SJSA1 (cell line): ENCODE measurements at regions not wholly inside any gene's neighbourhood (a gene's known extent, or its start where the extent isn't known, plus 50 kb on each side); places are given as distances from the start of the nearest gene placed in this dataset.

Source experiments
- DNase-seq, 2 experiments: peaks; one replicate each; pipeline ENCODE4 v3.0.0-alpha.2; 2015 to 2020; ENCODE audit warnings: low spot score in 2 of 2, low read depth in 1 of 2
- H3K27ac ChIP-seq: fragments of 250-450 bp; sonication (Bioruptor Pico); 2 replicates; pipeline ENCODE4 v1.5.1; 2020; ENCODE audit warnings: mild to moderate bottlenecking, moderate library complexity
- H3K27me3 ChIP-seq: fragments of 250-450 bp; sonication (Bioruptor Pico); replicated peaks from 2 replicates; pipeline ENCODE4 v1.5.1; 2020; ENCODE audit warnings: mild to moderate bottlenecking, moderate library complexity
- H3K36me3 ChIP-seq: fragments of 250-450 bp; sonication (Bioruptor Pico); 2 replicates; pipeline ENCODE4 v1.5.1; 2020; ENCODE audit warnings: mild to moderate bottlenecking
- H3K4me1 ChIP-seq: fragments of 250-450 bp; sonication (Bioruptor Pico); replicated peaks from 2 replicates; pipeline ENCODE4 v1.6.1; 2021; ENCODE audit warnings: mild to moderate bottlenecking
- H3K4me3 ChIP-seq: fragments of 250-450 bp; sonication (Bioruptor Pico); 2 replicates; pipeline ENCODE4 v1.5.1; 2020; ENCODE audit warnings: mild to moderate bottlenecking
- H3K9me3 ChIP-seq: fragments of 250-450 bp; sonication (Bioruptor Pico); replicated peaks from 2 replicates; pipeline ENCODE4 v1.5.1; 2020; ENCODE audit warnings: mild to moderate bottlenecking

DNA sequence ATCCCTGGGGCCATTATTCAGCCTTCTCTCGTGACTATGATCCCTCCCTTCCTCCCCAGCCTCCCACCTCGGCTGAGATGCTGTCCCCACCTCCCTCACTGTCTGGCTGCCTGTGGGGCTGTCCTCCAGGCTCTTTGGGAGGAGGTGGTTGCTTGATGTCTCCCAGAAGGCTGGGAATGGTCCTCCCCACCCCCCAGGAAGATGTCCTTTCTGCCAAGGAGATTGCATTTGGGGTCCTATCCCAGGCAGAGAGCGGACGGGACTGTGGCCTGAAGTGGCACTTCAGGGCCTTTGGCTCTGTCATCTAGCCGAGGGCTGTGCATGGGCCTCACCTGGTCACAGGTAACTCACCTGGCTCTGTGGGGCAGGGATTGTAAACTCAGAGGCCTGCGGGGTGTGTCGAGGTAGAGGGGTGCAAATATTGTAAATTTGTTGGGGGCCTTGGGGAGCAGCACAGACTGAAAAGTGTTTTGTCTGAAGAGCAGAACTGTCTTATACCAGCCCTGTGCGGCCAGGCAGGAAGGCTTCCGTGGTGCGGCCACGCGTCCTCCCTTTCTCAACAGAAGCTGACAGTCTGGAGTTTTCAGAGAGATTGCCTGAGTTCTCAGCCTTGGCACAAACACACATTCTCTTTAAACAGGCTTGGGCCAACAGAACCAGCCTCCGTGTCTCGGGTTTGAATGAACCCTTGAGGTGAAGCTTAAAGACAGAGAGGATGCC, 177.9 kb downstream of the SEC14L1 start:
- DNase-seq = no peak
- H3K4me1 ChIP-seq = peaks cover 55% of the 10 kb centered on the region

GRCh38 chr17:77319211-77320043, 178.7 kb downstream of the SEC14L1 start:
- Histone ChIP-seq H3K27me3 (no peaks in the 10 kb centered on the region), H3K4me3 (peak overlapping the region; percentile 49), H3K4me1 (peaks cover 60% of the 10 kb centered on the region), H3K36me3 (peaks cover 23% of the 10 kb centered on the region), H3K27ac (peak overlapping the region; percentile 92), H3K9me3 (no peaks in the 10 kb centered on the region)
- DNase-seq = peak; percentile 93 to 97

More for the DNA sequence above, 177.9 kb downstream of the SEC14L1 start:
- Histone ChIP-seq H3K36me3 (peaks cover 19% of the 10 kb centered on the region), H3K27ac (peak overlapping the region; percentile 92), H3K27me3 (no peaks in the 10 kb centered on the region), H3K9me3 (no peaks in the 10 kb centered on the region), H3K4me3 (peak overlapping the region; percentile 49)

DNA sequence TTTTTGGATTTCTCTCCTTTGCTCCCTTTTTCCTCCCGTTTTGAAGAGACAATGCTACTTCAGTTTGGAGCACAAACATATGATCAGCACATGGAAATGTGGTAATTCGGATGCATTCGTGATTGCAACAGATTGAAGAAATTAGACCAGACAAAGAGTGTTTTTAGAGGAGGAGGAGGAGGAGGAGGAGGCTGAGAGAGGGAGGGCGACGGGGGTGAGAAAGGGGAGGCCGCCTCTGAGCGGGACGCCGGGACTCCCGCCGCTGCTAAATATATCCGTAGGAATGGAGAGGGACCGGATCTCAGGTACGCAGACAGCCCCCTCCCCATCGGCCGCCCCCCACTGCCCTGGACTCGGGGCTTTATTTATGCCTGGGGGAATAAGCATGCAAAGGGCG, 179.3 kb downstream of the SEC14L1 start:
- peak overlapping the region; percentile 49 for H3K4me3 ChIP-seq
- peak overlapping the region; percentile 92 for H3K27ac ChIP-seq
- no peak for DNase-seq
- H3K27me3 ChIP-seq = no peaks in the 10 kb centered on the region
- peaks cover 66% of the 10 kb centered on the region for H3K4me1 ChIP-seq
- no peaks in the 10 kb centered on the region for H3K9me3 ChIP-seq
- H3K36me3 ChIP-seq = peaks cover 24% of the 10 kb centered on the region

DNA sequence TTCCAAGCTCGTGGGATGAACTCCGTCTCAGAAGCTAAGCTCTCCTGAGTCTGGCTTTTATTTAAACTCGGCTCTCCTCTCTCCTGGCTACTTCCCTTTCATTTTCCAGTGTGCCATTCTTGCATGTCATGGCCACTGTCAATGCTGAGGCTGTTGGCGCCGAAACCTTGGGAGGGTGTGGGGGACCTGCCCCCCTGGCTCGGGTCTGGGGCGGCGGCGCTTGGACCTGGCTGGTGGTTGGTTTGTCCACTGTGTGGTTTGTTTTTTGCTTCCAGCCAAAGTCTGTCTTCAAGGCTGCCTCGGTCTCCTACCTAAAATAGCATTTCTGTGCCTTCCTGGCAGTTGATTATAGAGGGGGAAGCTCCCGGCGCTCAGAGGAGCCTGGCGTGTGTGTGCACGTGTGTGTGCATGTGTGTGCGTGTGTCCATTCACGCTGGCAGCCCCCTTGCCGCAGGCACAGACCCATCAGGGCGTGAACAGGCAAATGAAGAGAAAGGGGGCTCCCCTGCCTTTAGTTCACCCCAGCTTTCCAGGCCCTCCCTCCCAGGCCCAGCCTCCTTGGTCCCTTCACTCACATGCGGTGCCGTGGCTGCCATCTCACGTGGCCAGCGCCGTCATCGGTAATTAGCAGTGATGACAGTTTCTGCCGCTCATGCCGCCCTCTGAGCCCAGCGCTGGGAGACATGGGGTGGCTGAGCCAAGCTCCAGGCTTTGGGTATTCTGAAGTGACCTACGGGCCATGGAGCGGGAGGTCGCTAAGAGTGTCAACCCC, 179.9 kb downstream of the SEC14L1 start:
- no peaks in the 10 kb centered on the region for H3K9me3 ChIP-seq
- H3K27ac ChIP-seq = peak overlapping the region; percentile 92
- H3K4me1 ChIP-seq = peaks cover 68% of the 10 kb centered on the region
- H3K27me3 ChIP-seq = no peaks in the 10 kb centered on the region
- H3K4me3 ChIP-seq = peak overlapping the region; percentile 49
- peak; percentile 78 to 86 for DNase-seq
- peaks cover 27% of the 10 kb centered on the region for H3K36me3 ChIP-seq

DNA sequence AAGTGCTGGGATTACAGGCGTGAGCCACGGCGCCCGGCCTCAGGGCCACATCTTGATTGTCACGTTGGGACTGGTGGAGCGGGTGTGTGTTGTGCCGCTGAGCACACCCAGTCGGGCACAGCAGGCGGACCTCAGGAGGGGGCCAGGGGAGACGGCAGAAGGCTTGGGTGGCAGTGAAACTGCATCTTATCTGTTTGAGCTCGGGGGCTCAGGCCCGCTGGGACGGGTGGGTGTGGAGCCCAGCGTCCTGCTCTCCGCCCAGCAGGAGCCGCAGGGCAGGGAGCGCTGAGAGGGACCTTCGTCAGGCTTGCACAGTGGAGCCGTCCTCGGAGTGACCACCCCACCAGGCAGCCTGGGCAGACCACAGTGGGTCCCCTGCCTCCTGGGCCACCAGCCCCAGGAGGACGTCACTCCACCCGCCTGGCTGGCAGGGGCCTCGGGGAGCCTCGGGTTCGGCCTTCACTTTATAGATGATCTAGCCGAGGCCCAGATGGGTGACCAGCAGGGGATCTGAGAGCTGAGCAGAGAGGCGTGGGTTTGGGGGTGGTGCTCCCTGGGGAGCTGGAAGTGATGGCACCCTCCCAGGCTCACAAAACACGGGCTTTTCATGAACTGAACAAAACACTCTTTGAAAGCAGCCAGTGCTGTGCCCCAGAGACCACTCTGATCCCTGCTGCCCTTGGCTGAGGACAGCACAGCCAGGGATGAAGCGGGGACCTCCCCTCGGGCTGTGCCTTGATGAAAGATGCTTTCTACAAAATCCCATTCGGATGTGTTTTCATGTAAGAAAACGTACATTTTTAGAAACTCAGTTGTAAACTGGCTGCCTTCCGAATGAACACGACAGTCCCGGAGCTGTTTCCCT, 181.1 kb downstream of the SEC14L1 start:
- DNase-seq = peak; percentile 51 to 56
- peak overlapping the region; percentile 92 for H3K27ac ChIP-seq
- no peaks in the 10 kb centered on the region for H3K27me3 ChIP-seq
- peaks cover 39% of the 10 kb centered on the region for H3K36me3 ChIP-seq
- peaks cover 71% of the 10 kb centered on the region for H3K4me1 ChIP-seq
- no peaks in the 10 kb centered on the region for H3K9me3 ChIP-seq
- peak overlapping the region; percentile 49 for H3K4me3 ChIP-seq

DNA sequence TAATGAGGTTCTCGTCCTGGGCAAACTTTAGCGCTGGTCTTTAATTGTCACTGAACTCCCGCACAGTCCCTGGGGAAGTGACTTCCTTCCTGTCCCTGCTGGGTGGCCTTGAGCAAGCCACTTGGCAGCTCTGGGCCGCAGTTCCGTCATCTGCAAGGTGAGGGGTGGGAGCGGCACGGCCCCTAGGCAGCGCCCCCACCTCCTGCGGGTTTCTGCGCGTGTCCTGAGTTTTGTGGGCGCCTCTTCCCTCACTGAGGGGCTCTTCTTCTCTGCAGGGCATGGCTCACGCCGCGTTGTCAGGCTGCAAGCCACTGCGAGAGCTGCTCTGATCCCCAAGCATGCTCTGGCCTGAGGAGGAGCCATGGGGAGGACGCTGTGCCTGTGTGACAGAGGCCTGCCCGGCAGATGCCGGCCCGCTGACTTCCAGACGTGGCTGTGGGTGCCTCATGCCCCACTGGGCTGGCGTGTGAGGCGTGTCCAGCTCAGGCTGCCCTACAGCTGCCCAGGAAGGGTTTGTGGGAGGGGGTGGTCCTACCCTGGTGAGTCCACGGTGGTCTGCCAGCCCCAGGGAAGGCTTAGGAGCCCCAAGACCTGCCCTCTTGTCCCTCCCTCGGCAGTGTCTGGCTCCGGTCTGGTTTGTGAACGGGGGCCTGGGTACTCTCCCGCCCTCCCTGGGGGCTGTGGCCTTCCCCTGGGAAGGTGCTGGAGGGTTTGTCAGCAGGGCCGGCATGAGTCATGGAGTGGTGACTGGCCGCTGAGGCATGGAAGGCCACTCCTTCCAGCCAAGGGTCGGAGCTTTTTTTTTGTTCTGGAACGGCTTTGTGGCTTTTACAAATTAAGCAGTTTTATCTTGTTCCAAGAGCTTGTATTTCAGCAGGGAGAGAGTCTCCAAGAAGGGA, 182.0 kb downstream of the SEC14L1 start:
- Histone ChIP-seq H3K4me3 (peak overlapping the region; percentile 49), H3K4me1 (peaks cover 71% of the 10 kb centered on the region), H3K27ac (peak overlapping the region; percentile 92), H3K36me3 (peaks cover 44% of the 10 kb centered on the region), H3K9me3 (no peaks in the 10 kb centered on the region), H3K27me3 (no peaks in the 10 kb centered on the region)
- DNase-seq = peak; percentile 100

DNA sequence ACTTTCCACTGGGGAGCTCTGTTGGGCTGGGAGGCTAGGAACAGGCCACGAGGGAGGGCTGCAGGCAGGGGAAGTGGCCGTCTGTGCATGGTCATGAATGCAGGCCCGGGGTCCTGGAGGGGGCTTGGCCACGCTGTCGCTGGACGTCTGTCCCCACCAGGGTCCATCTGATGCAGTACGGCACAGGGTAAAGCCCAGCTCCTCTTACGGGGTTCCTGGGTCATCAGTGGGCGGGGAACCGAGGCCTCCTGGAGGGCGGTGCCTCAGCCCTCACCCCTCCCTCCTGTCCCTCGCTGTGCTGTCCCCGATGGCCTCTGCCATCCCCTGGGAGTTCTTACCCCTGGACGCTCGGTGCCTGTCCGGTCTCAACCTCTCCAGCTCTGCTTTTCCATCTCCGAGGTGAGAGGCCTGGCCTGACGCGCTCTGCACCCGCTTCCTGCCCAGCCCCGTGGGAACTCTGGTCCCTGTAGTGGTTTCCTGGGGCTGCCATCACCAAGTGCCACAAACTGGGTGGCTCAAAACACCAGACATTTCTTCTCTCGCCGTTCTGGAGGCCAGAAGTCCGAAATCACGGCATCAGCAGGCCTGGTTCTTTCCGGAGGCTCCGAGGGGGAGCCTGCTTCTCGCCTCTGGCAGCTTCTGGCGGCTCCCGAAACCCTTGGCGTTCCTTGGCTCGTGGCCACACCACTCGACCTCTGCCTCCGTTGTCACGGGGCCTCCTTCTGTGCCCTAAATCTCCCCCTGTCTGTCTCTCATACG, 182.8 kb downstream of the SEC14L1 start:
- peaks cover 45% of the 10 kb centered on the region for H3K36me3 ChIP-seq
- DNase-seq = peak in 1 of 2 experiments; percentile 73
- no peaks in the 10 kb centered on the region for H3K27me3 ChIP-seq
- no peaks in the 10 kb centered on the region for H3K9me3 ChIP-seq
- H3K4me3 ChIP-seq = peak overlapping the region; percentile 23
- peak overlapping the region; percentile 92 for H3K27ac ChIP-seq
- peaks cover 69% of the 10 kb centered on the region for H3K4me1 ChIP-seq

DNA sequence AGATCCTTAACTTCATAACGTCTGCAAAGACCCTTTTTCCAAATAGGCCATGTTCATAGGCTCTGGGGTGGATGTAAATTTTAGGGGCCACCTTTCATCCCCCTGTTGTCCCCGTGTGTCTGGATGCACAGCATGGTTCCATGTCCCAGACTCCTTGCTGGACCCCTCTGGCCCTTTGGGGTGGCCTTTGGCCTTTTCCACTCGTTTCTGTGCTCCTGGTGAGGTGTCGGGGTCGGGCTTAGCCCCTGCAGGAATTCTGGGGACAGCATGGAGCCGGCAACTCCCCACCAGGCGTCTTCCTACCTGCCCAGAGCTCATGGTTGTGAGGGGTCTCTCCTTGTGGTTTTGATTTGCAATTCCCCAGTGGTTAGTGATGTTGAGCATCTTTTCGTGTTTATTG, 183.5 kb downstream of the SEC14L1 start:
- Histone ChIP-seq H3K36me3 (peaks cover 47% of the 10 kb centered on the region), H3K4me1 (peaks cover 63% of the 10 kb centered on the region), H3K27ac (peak overlapping the region; percentile 92), H3K9me3 (no peaks in the 10 kb centered on the region), H3K27me3 (no peaks in the 10 kb centered on the region), H3K4me3 (peak overlapping the region; percentile 23)
- DNase-seq = peak in 1 of 2 experiments; percentile 45

- H3K27ac ChIP-seq = peak overlapping the region; percentile 92
- peaks cover 49% of the 10 kb centered on the region for H3K36me3 ChIP-seq
- H3K4me3 ChIP-seq = no peak overlapping the region
- DNase-seq = no peak
- peaks cover 59% of the 10 kb centered on the region for H3K4me1 ChIP-seq
- H3K9me3 ChIP-seq = no peaks in the 10 kb centered on the region
- H3K27me3 ChIP-seq = no peaks in the 10 kb centered on the region
Observed at GRCh38 chr17:77325577-77326075, 184.9 kb downstream of the SEC14L1 start.

- H3K4me1 ChIP-seq = peaks cover 55% of the 10 kb centered on the region
- peaks cover 46% of the 10 kb centered on the region for H3K36me3 ChIP-seq
- H3K27me3 ChIP-seq = no peaks in the 10 kb centered on the region
- DNase-seq = peak in 1 of 2 experiments; percentile 44
- peak overlapping the region; percentile 92 for H3K27ac ChIP-seq
- H3K4me3 ChIP-seq = no peak overlapping the region
- H3K9me3 ChIP-seq = no peaks in the 10 kb centered on the region
Observed at GRCh38 chr17:77326076-77326591, 185.4 kb downstream of the SEC14L1 start.

- Histone ChIP-seq H3K36me3 (peaks cover 43% of the 10 kb centered on the region), H3K4me1 (peaks cover 55% of the 10 kb centered on the region), H3K9me3 (no peaks in the 10 kb centered on the region), H3K27ac (no peak overlapping the region), H3K27me3 (no peaks in the 10 kb centered on the region), H3K4me3 (no peak overlapping the region)
- DNase-seq = peak in 1 of 2 experiments; percentile 31
Observed at GRCh38 chr17:77326636-77327035, 185.9 kb downstream of the SEC14L1 start.
